Astrocyte (in vitro differentiated cells and primary cell): ENCODE measurements at regions not wholly inside any gene's neighbourhood (a gene's known extent, or its start where the extent isn't known, plus 50 kb on each side); places are given as distances from the start of the nearest gene placed in this dataset.

Experiments used
- CTCF ChIP-seq: IDR thresholded peaks from 2 replicates; pipeline ENCODE4 v1.5.1; 2011; ENCODE audit warnings: low read depth, mild to moderate bottlenecking, inconsistent platforms, low read length, moderate library complexity; ENCODE audit not compliant: insufficient read depth
- EZH2 ChIP-seq: IDR thresholded peaks from 2 replicates; pipeline ENCODE4 v1.6.1; 2012; ENCODE audit warnings: mild to moderate bottlenecking, low read length, inconsistent platforms; ENCODE audit not compliant: insufficient read depth

- no peak for TF ChIP-seq CTCF
- no peak for TF ChIP-seq EZH2
Measured at GRCh38 chr18:4578449-4578848, 123.3 kb upstream of the DLGAP1 start.
